Endothelial cell of umbilical vein (primary cell): ENCODE measurements at regions not wholly inside any gene's neighbourhood (a gene's known extent, or its start where the extent isn't known, plus 50 kb on each side); places are given as distances from the start of the nearest gene placed in this dataset.
A peak's percentile ranks its signal among the peaks of the same experiment; 100 is the strongest.

Experiments used
- BruUV-seq: library from RNA; stranded (reverse); fragments of 400-500 nt; replicated peaks from 2 replicates; lab custom pipeline; 2021; lab: Mats Ljungman, UMichigan
- CTCF ChIA-PET: fragments of 300-600, 350-600 bp; sonication (Branson Sonifier 250); formaldehyde crosslinking; loops from one replicate; lab custom pipeline; 2021; ENCODE audit warnings: antibody characterized with exemption, inconsistent platforms; lab: Charles Lee
- POLR2A ChIA-PET: fragments of 300-600, 350-600 bp; sonication (Branson Sonifier 250); formaldehyde crosslinking; loops from one replicate; lab custom pipeline; 2021; ENCODE audit warnings: antibody characterized with exemption, inconsistent platforms; lab: Charles Lee
- DNase-seq: peaks from one replicate; pipeline ENCODE4 v3.0.0-alpha.2; 2011; ENCODE audit warnings: low read depth, low spot score
- FAIRE-seq: peaks from 2 replicates; lab custom pipeline; 2011; peaks lifted over from hg19 to GRCh38; lab: Jason Lieb, UNC
- H2AFZ ChIP-seq: 2 replicates; pipeline ENCODE4 v1.6.0; 2012; ENCODE audit warnings: low read depth, low read length, control low read depth, inconsistent platforms
- H3K27ac ChIP-seq: 2 replicates; pipeline ENCODE4 v1.5.1; 2011; ENCODE audit warnings: low read depth, mild to moderate bottlenecking, control low read depth, low read length, moderate library complexity; ENCODE audit not compliant: insufficient read depth
- H3K27me3 ChIP-seq, 2 experiments: 2 replicates each; pipeline versions ENCODE4 v1.6.0 to v1.6.1; 2011; ENCODE audit warnings: low read length in 2 of 2, mixed read lengths in 1 of 2; ENCODE audit not compliant: control insufficient read depth in 2 of 2, insufficient read depth in 2 of 2
- H3K36me3 ChIP-seq, 2 experiments: 2 replicates in 1 of 2; 3 replicates in 1 of 2; pipeline ENCODE4 v1.5.1; 2011; ENCODE audit warnings: low read length in 2 of 2, mild to moderate bottlenecking in 1 of 2, moderate library complexity in 1 of 2; ENCODE audit not compliant: control insufficient read depth in 2 of 2, insufficient read depth in 2 of 2; ENCODE audit errors: extremely low read depth in 1 of 2
- H3K4me1 ChIP-seq: 3 replicates; pipeline ENCODE4 v1.5.1; 2011; ENCODE audit warnings: mild to moderate bottlenecking, low read length; ENCODE audit not compliant: control insufficient read depth, insufficient read depth; ENCODE audit errors: extremely low read depth
- H3K4me2 ChIP-seq: 2 replicates; pipeline ENCODE4 v1.6.1; 2011; ENCODE audit warnings: low read length, control low read depth, mixed read lengths; ENCODE audit not compliant: insufficient read depth
- H3K4me3 ChIP-seq, 3 experiments: fragments of 200-600 bp in 1 of 3; sonication (generic), shearing (Covaris generic) in 1 of 3; replicated peaks in 1 of 3; 2 replicates each; pipeline ENCODE4 v1.5.1; 2011 to 2016; ENCODE audit warnings: control low read depth in 3 of 3, low read length in 3 of 3, mild to moderate bottlenecking in 2 of 3, inconsistent platforms in 1 of 3, low read depth in 1 of 3, moderate library complexity in 1 of 3; ENCODE audit not compliant: insufficient read depth in 1 of 3
- H3K79me2 ChIP-seq: 2 replicates; pipeline ENCODE4 v1.6.0; 2012; ENCODE audit warnings: low read length, inconsistent platforms; ENCODE audit not compliant: control insufficient read depth, insufficient read depth
- H3K9ac ChIP-seq: replicated peaks from 2 replicates; pipeline ENCODE3; 2011; ENCODE audit warnings: low read length, control low read depth; ENCODE audit not compliant: insufficient read depth; ENCODE audit errors: extremely low read depth
- H3K9me1 ChIP-seq: replicated peaks from 3 replicates; pipeline ENCODE4 v1.6.0; 2011; ENCODE audit warnings: mild to moderate bottlenecking, low read length; ENCODE audit not compliant: control insufficient read depth, insufficient read depth; ENCODE audit errors: extremely low read depth
- H3K9me3 ChIP-seq: replicated peaks from 2 replicates; pipeline ENCODE4 v1.5.1; 2012; ENCODE audit warnings: low read length, inconsistent platforms; ENCODE audit not compliant: control insufficient read depth, insufficient read depth
- H4K20me1 ChIP-seq: replicated peaks from 2 replicates; pipeline ENCODE3; 2011; ENCODE audit warnings: mild to moderate bottlenecking, low read length; ENCODE audit not compliant: control insufficient read depth, insufficient read depth; ENCODE audit errors: extremely low read depth
- CTCF ChIP-seq, 2 donors: IDR thresholded peaks; 1 replicate in 1 of 2; 2 replicates in 1 of 2; pipeline ENCODE4 v1.5.1; 2011; ENCODE audit warnings: low read length in 2 of 2, mild to moderate bottlenecking in 2 of 2, moderate library complexity in 2 of 2, control low read depth in 1 of 2, inconsistent platforms in 1 of 2, low read depth in 1 of 2; ENCODE audit not compliant: insufficient read depth in 1 of 2; ENCODE audit errors: extremely low read depth in 1 of 2
- EZH2 ChIP-seq: IDR thresholded peaks from 2 replicates; pipeline ENCODE4 v1.6.1; 2012; ENCODE audit warnings: borderline replicate concordance, low read depth, mild to moderate bottlenecking, moderate library complexity, low read length, inconsistent platforms; ENCODE audit not compliant: severe bottlenecking
- FOS ChIP-seq: IDR thresholded peaks from 2 replicates; pipeline ENCODE4 v1.6.1; 2011; ENCODE audit warnings: mild to moderate bottlenecking, low read length, moderate library complexity, borderline replicate concordance; ENCODE audit not compliant: insufficient read depth
- GATA2 ChIP-seq: IDR thresholded peaks from 2 replicates; pipeline ENCODE4 v1.7.0; 2011; ENCODE audit warnings: low read depth, mild to moderate bottlenecking, moderate library complexity, mixed read lengths, low read length; ENCODE audit not compliant: insufficient read length, insufficient read depth
- JUN ChIP-seq: IDR thresholded peaks from 2 replicates; pipeline ENCODE4 v1.6.1; 2011; ENCODE audit warnings: borderline replicate concordance, low read depth; ENCODE audit not compliant: insufficient read length, insufficient read depth
- MAX ChIP-seq: IDR thresholded peaks from 2 replicates; pipeline ENCODE4 v1.6.1; 2011; ENCODE audit not compliant: insufficient read depth, insufficient read length
- MYC ChIP-seq: IDR thresholded peaks from one replicate; pipeline ENCODE4 v1.6.1; 2011; ENCODE audit warnings: mild to moderate bottlenecking, low read depth, low read length
- POLR2A ChIP-seq: IDR thresholded peaks from 2 replicates; pipeline ENCODE4 v1.6.1; 2012; ENCODE audit warnings: low read depth, mild to moderate bottlenecking, control low read depth, low read length
- POLR2AphosphoS5 ChIP-seq: IDR thresholded peaks from 2 replicates; pipeline ENCODE4 v1.6.1; 2012; ENCODE audit warnings: low read depth, mild to moderate bottlenecking, control low read depth, low read length, moderate library complexity; ENCODE audit not compliant: insufficient read depth
- dilution Hi-C: fragments of 300-500 bp; cut with MboI; formaldehyde crosslinking; loops from one replicate; pipeline ENCODE4 v1.15.0; 2019; ENCODE audit warnings: low sequenced_read_pairs; ENCODE audit not compliant: extremely low pct_ligation_motif_present
- intact Hi-C: fragments of 100-400 bp; cut with micrococcal nuclease; formaldehyde crosslinking; loops from one replicate; pipeline ENCODE4 v1.10.0; 2022

GRCh38 chr17:77393867-77394539, 253.2 kb downstream of the SEC14L1 start:
- FAIRE-seq (peak; percentile 15), DNase-seq (no peak)
- H3K9ac ChIP-seq: no peak overlapping the region
- POLR2A ChIA-PET: no interaction called here
- intact Hi-C loops (no loop called here), dilution Hi-C loops (no loop called here)
- BruUV-seq: no TSS peak
- no peak overlapping the region for H3K4me2 ChIP-seq
- H2AFZ ChIP-seq: no peak overlapping the region
- no peak overlapping the region for H3K27ac ChIP-seq
- no peak overlapping the region for H3K4me3 ChIP-seq
- H3K79me2 ChIP-seq: peaks cover 18% of the 10 kb centered on the region
- H3K36me3 ChIP-seq: no peaks in the 10 kb centered on the region
- peaks cover 38% of the 10 kb centered on the region for H3K4me1 ChIP-seq
- TF ChIP-seq POLR2AphosphoS5 (no peak), POLR2A (no peak), EZH2 (no peak), GATA2 (no peak), MYC (no peak), FOS (no peak), CTCF (IDR thresholded peaks at IDR 0.05; ENCODE audit: extremely low read depth in 1 of 2, insufficient read depth in 1 of 2, low read depth in 1 of 2, low read length in 2 of 2) (no peak), MAX (no peak), JUN (no peak)
- H4K20me1 ChIP-seq: no peaks in the 10 kb centered on the region
- H3K9me1 ChIP-seq: no peaks in the 10 kb centered on the region
- no peaks in the 10 kb centered on the region for H3K27me3 ChIP-seq
- H3K9me3 ChIP-seq: no peaks in the 10 kb centered on the region
- CTCF ChIA-PET: interaction anchor here (1.9 kb wide), 1 partner anchor 36 kb away, joined by 5 read pairs; no protein-coding TSS in a partner anchor
